ENCODE measurements at regions not wholly inside any gene's neighbourhood (a gene's known extent, or its start where the extent isn't known, plus 50 kb on each side); places are given as distances from the start of the nearest gene placed in this dataset.

- DNase-seq (ENCODE audit: low spot score): no peak
- H3K4me1 ChIP-seq (ENCODE audit: control insufficient read depth in 2 of 2, insufficient read depth in 1 of 2, low read depth in 1 of 2, low read length in 2 of 2): no peaks in the 10 kb centered on the region
- no peaks in the 10 kb centered on the region for H3K79me1 ChIP-seq (ENCODE audit: low read depth, low read length)
- H3K14ac ChIP-seq (ENCODE audit: low read length): no peak overlapping the region
- H3K18ac ChIP-seq (ENCODE audit: low read length): no peak overlapping the region
- no peak overlapping the region for H3K4ac ChIP-seq (ENCODE audit: low read length)
- H2BK120ac ChIP-seq (ENCODE audit: low read depth, low read length): no peak overlapping the region
- no peaks in the 10 kb centered on the region for H3K36me3 ChIP-seq (replicated peaks in 1 of 2; ENCODE audit: control insufficient read depth in 2 of 2, insufficient read depth in 2 of 2, low read length in 2 of 2)
- no peak overlapping the region for H2BK5ac ChIP-seq (ENCODE audit: low read length)
- WGBS, 2 donors (ENCODE audit: extremely low coverage in 2 of 2, insufficient read length in 2 of 2, insufficient replicate concordance in 1 of 2): no CpG with 5 or more reads among the region's 1 CpG
- H3K4me3 ChIP-seq (ENCODE audit: low read length in 2 of 2): no peak overlapping the region
- H4K8ac ChIP-seq (ENCODE audit: low read depth, low read length): no peak overlapping the region
- H2BK15ac ChIP-seq (ENCODE audit: low read length): no peak overlapping the region
- H3K27me3 ChIP-seq (ENCODE audit: control insufficient read depth in 3 of 3, insufficient read depth in 3 of 3, low read depth in 1 of 3, low read length in 3 of 3): no peaks in the 10 kb centered on the region
- H2BK12ac ChIP-seq (ENCODE audit: low read length): no peak overlapping the region
- no peak overlapping the region for H2AFZ ChIP-seq (ENCODE audit: low read length)
- H3K9me3 ChIP-seq (replicated peaks in 1 of 2; ENCODE audit: control insufficient read depth in 2 of 2, insufficient read depth in 1 of 2, low read depth in 1 of 2, low read length in 2 of 2): no peaks in the 10 kb centered on the region
- H3K23ac ChIP-seq (ENCODE audit: low read depth, low read length, poor library complexity): no peak overlapping the region
- no peak overlapping the region for H4K91ac ChIP-seq (ENCODE audit: low read depth, low read length, poor library complexity)
- H3K9ac ChIP-seq (ENCODE audit: low read depth, low read length, poor library complexity): no peak overlapping the region
- no peak overlapping the region for H2AK5ac ChIP-seq (ENCODE audit: low read depth, low read length)
- H3K4me2 ChIP-seq (ENCODE audit: insufficient read depth, low read length, poor library complexity, severe bottlenecking): no peak overlapping the region
- no peak overlapping the region for H3K27ac ChIP-seq (replicated peaks; ENCODE audit: low read length)
These were observed 1420.8 kb upstream of the SLC10A2 start for GRCh38 chr13:104487006-104487405.

GRCh38 chr13:104485571-104485970 is 1419.4 kb upstream of the SLC10A2 start:
- H4K8ac ChIP-seq (ENCODE audit: low read depth, low read length): no peak overlapping the region
- no peak overlapping the region for H2BK5ac ChIP-seq (ENCODE audit: low read length)
- H3K27me3 ChIP-seq (ENCODE audit: control insufficient read depth in 3 of 3, insufficient read depth in 3 of 3, low read depth in 1 of 3, low read length in 3 of 3): no peaks in the 10 kb centered on the region
- H3K36me3 ChIP-seq (replicated peaks in 1 of 2; ENCODE audit: control insufficient read depth in 2 of 2, insufficient read depth in 2 of 2, low read length in 2 of 2): no peaks in the 10 kb centered on the region
- no peak overlapping the region for H3K23ac ChIP-seq (ENCODE audit: low read depth, low read length, poor library complexity)
- H4K91ac ChIP-seq (ENCODE audit: low read depth, low read length, poor library complexity): no peak overlapping the region
- H3K4ac ChIP-seq (ENCODE audit: low read length): no peak overlapping the region
- H2AK5ac ChIP-seq (ENCODE audit: low read depth, low read length): no peak overlapping the region
- no peak overlapping the region for H2BK15ac ChIP-seq (ENCODE audit: low read length)
- H2BK12ac ChIP-seq (ENCODE audit: low read length): no peak overlapping the region
- no peak overlapping the region for H3K9ac ChIP-seq (ENCODE audit: low read depth, low read length, poor library complexity)
- no peak overlapping the region for H3K18ac ChIP-seq (ENCODE audit: low read length)
- no peak overlapping the region for H3K14ac ChIP-seq (ENCODE audit: low read length)
- H3K9me3 ChIP-seq (replicated peaks in 1 of 2; ENCODE audit: control insufficient read depth in 2 of 2, insufficient read depth in 1 of 2, low read depth in 1 of 2, low read length in 2 of 2): no peaks in the 10 kb centered on the region
- H3K79me1 ChIP-seq (ENCODE audit: low read depth, low read length): no peaks in the 10 kb centered on the region
- H3K27ac ChIP-seq (replicated peaks; ENCODE audit: low read length): no peak overlapping the region
- no CpG with 5 or more reads among the region's 1 CpG for WGBS, 2 donors (ENCODE audit: extremely low coverage in 2 of 2, insufficient read length in 2 of 2, insufficient replicate concordance in 1 of 2)
- DNase-seq (ENCODE audit: low spot score): no peak
- no peak overlapping the region for H2BK120ac ChIP-seq (ENCODE audit: low read depth, low read length)
- H3K4me2 ChIP-seq (ENCODE audit: insufficient read depth, low read length, poor library complexity, severe bottlenecking): no peak overlapping the region
- no peaks in the 10 kb centered on the region for H3K4me1 ChIP-seq (ENCODE audit: control insufficient read depth in 2 of 2, insufficient read depth in 1 of 2, low read depth in 1 of 2, low read length in 2 of 2)
- no peak overlapping the region for H3K4me3 ChIP-seq (ENCODE audit: low read length in 2 of 2)
- H2AFZ ChIP-seq (ENCODE audit: low read length): peak overlapping the region; percentile 65

DNA sequence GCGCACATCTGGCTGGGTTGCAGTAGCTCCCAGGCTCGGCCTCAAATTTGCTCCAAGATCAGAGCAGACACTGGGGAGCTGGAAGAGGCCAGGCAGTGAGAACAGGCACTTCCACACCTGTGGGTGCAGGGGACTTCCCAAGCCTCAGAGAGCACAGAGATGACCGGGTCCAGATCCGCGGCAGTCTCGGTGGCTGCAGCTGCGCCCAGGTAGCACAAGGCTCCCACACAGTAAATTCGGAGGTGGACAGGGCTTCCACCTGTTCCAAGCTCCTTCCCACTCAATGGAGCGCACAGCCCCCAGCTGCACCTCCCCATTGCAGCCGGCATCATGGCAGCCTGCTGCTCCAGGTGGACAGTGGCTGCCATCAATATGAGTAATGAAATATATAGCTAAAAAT is 1417.4 kb upstream of the SLC10A2 start:
- Histone ChIP-seq H3K4me1 (ENCODE audit: control insufficient read depth in 2 of 2, insufficient read depth in 1 of 2, low read depth in 1 of 2, low read length in 2 of 2) (no peaks in the 10 kb centered on the region), H3K27ac (replicated peaks; ENCODE audit: low read length) (no peak overlapping the region), H3K27me3 (ENCODE audit: control insufficient read depth in 3 of 3, insufficient read depth in 3 of 3, low read depth in 1 of 3, low read length in 3 of 3) (no peaks in the 10 kb centered on the region), H3K4ac (ENCODE audit: low read length) (peak overlapping the region; percentile 76), H3K9me3 (replicated peaks in 1 of 2; ENCODE audit: control insufficient read depth in 2 of 2, insufficient read depth in 1 of 2, low read depth in 1 of 2, low read length in 2 of 2) (no peaks in the 10 kb centered on the region), H3K4me2 (ENCODE audit: insufficient read depth, low read length, poor library complexity, severe bottlenecking) (no peak overlapping the region), H2BK15ac (ENCODE audit: low read length) (peak overlapping the region; percentile 58), H4K8ac (ENCODE audit: low read depth, low read length) (peak overlapping the region; percentile 98), H3K14ac (ENCODE audit: low read length) (no peak overlapping the region), H2AK5ac (ENCODE audit: low read depth, low read length) (peak overlapping the region; percentile 70), H2AFZ (ENCODE audit: low read length) (no peak overlapping the region), H3K18ac (ENCODE audit: low read length) (peak overlapping the region; percentile 85), H3K4me3 (ENCODE audit: low read length in 2 of 2) (no peak overlapping the region), H3K23ac (ENCODE audit: low read depth, low read length, poor library complexity) (no peak overlapping the region), H2BK120ac (ENCODE audit: low read depth, low read length) (no peak overlapping the region), H2BK5ac (ENCODE audit: low read length) (no peak overlapping the region), H2BK12ac (ENCODE audit: low read length) (no peak overlapping the region), H3K9ac (ENCODE audit: low read depth, low read length, poor library complexity) (no peak overlapping the region), H3K79me1 (ENCODE audit: low read depth, low read length) (no peaks in the 10 kb centered on the region), H4K91ac (ENCODE audit: low read depth, low read length, poor library complexity) (no peak overlapping the region), H3K36me3 (replicated peaks in 1 of 2; ENCODE audit: control insufficient read depth in 2 of 2, insufficient read depth in 2 of 2, low read length in 2 of 2) (no peaks in the 10 kb centered on the region)
- no CpG with 5 or more reads among the region's 10 CpGs for WGBS, 2 donors (ENCODE audit: extremely low coverage in 2 of 2, insufficient read length in 2 of 2, insufficient replicate concordance in 1 of 2)
- no peak for DNase-seq (ENCODE audit: low spot score)

DNA sequence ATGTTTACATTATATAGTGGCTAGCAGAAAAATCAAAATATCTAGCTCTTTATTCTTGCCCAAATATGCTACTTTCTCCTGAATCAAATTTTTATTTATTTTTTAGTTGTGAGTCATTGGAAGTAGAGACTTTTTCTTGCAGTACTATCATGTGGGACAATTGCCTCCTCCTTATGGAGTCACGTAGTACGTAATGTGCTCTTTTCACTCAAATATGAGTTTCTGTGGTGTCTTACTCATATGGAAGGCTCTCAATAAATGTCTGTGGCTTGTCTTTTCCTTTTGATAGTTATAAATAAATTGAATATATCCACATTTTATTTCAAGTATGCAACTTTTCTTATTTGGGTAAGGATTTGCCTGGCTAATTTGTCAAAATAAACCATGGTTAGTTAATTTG is 1411.0 kb upstream of the SLC10A2 start:
- Histone ChIP-seq H3K18ac (ENCODE audit: low read length) (no peak overlapping the region), H4K8ac (ENCODE audit: low read depth, low read length) (no peak overlapping the region), H2BK5ac (ENCODE audit: low read length) (no peak overlapping the region), H4K91ac (ENCODE audit: low read depth, low read length, poor library complexity) (no peak overlapping the region), H3K4ac (ENCODE audit: low read length) (no peak overlapping the region), H3K9me3 (replicated peaks in 1 of 2; ENCODE audit: control insufficient read depth in 2 of 2, insufficient read depth in 1 of 2, low read depth in 1 of 2, low read length in 2 of 2) (no peaks in the 10 kb centered on the region), H3K4me3 (ENCODE audit: low read length in 2 of 2) (no peak overlapping the region), H2AFZ (ENCODE audit: low read length) (no peak overlapping the region), H3K9ac (ENCODE audit: low read depth, low read length, poor library complexity) (no peak overlapping the region), H3K36me3 (replicated peaks in 1 of 2; ENCODE audit: control insufficient read depth in 2 of 2, insufficient read depth in 2 of 2, low read length in 2 of 2) (no peaks in the 10 kb centered on the region), H3K14ac (ENCODE audit: low read length) (no peak overlapping the region), H2BK120ac (ENCODE audit: low read depth, low read length) (no peak overlapping the region), H3K79me1 (ENCODE audit: low read depth, low read length) (no peaks in the 10 kb centered on the region), H3K27ac (replicated peaks; ENCODE audit: low read length) (no peak overlapping the region), H3K4me2 (ENCODE audit: insufficient read depth, low read length, poor library complexity, severe bottlenecking) (no peak overlapping the region), H3K4me1 (ENCODE audit: control insufficient read depth in 2 of 2, insufficient read depth in 1 of 2, low read depth in 1 of 2, low read length in 2 of 2) (no peaks in the 10 kb centered on the region), H2BK12ac (ENCODE audit: low read length) (no peak overlapping the region), H2BK15ac (ENCODE audit: low read length) (no peak overlapping the region), H2AK5ac (ENCODE audit: low read depth, low read length) (no peak overlapping the region), H3K23ac (ENCODE audit: low read depth, low read length, poor library complexity) (no peak overlapping the region), H3K27me3 (ENCODE audit: control insufficient read depth in 3 of 3, insufficient read depth in 3 of 3, low read depth in 1 of 3, low read length in 3 of 3) (no peaks in the 10 kb centered on the region)
- no peak for DNase-seq (ENCODE audit: low spot score)
- no CpG with 5 or more reads among the region's 2 CpGs for WGBS, 2 donors (ENCODE audit: extremely low coverage in 2 of 2, insufficient read length in 2 of 2, insufficient replicate concordance in 1 of 2)

Measured in neuronal stem cell (in vitro differentiated cells).